Liver (tissue), 8 donors: ENCODE measurements at regions not wholly inside any gene's neighbourhood (a gene's known extent, or its start where the extent isn't known, plus 50 kb on each side); places are given as distances from the start of the nearest gene placed in this dataset.

Source experiments
- DNase-seq: peaks from one replicate; pipeline ENCODE4 v3.0.0-alpha.2; 2017; ENCODE audit warnings: low spot score
- H3K27ac ChIP-seq, 2 donors: one replicate each; pipeline ENCODE4 v1.7.0; 2013; ENCODE audit warnings: inconsistent platforms in 2 of 2, low read length in 2 of 2, control low read depth in 1 of 2, low read depth in 1 of 2, mild to moderate bottlenecking in 1 of 2
- H3K27me3 ChIP-seq, 4 donors: one replicate each; pipeline versions ENCODE4 v1.6.1 to v1.7.0; 2013; ENCODE audit warnings: low read length in 3 of 4, inconsistent platforms in 1 of 4, mild to moderate bottlenecking in 1 of 4, moderate library complexity in 1 of 4; ENCODE audit not compliant: control insufficient read depth in 4 of 4, insufficient read depth in 4 of 4
- H3K36me3 ChIP-seq, 4 donors: one replicate each; pipeline versions ENCODE4 v1.6.1 to v1.7.0; 2013; ENCODE audit warnings: low read length in 3 of 4, mild to moderate bottlenecking in 3 of 4, low read depth in 1 of 4, moderate library complexity in 1 of 4; ENCODE audit not compliant: control insufficient read depth in 4 of 4, insufficient read depth in 3 of 4
- H3K4me1 ChIP-seq, 4 donors: one replicate each; pipeline versions ENCODE4 v1.6.1 to v1.7.0; 2013; ENCODE audit warnings: low read length in 3 of 4, mild to moderate bottlenecking in 3 of 4, moderate library complexity in 1 of 4; ENCODE audit not compliant: control insufficient read depth in 4 of 4, insufficient read depth in 4 of 4
- H3K4me3 ChIP-seq, 3 donors: one replicate each; pipeline versions ENCODE4 v1.6.1 to v1.7.0; 2013; ENCODE audit warnings: low read length in 3 of 3, control low read depth in 1 of 3, low read depth in 1 of 3, mild to moderate bottlenecking in 1 of 3
- H3K9ac ChIP-seq, 2 donors: one replicate each; pipeline ENCODE4 v1.7.0; 2013; ENCODE audit warnings: low read length in 2 of 2, mild to moderate bottlenecking in 2 of 2, moderate library complexity in 2 of 2, control low read depth in 1 of 2, low read depth in 1 of 2
- H3K9me3 ChIP-seq, 4 donors: one replicate each; pipeline versions ENCODE4 v1.6.1 to v1.7.0; 2013; ENCODE audit warnings: low read length in 3 of 4; ENCODE audit not compliant: control insufficient read depth in 4 of 4
- EGR1 ChIP-seq, 2 donors: IDR thresholded peaks; 2 replicates each; pipeline ENCODE4 v1.6.1; 2016 to 2018; ENCODE audit warnings: antibody characterized with exemption in 2 of 2, low read depth in 2 of 2
- FOXA1 ChIP-seq: IDR thresholded peaks from 2 replicates; pipeline ENCODE4 v1.6.1; 2016; ENCODE audit warnings: antibody characterized with exemption
- HNF4A ChIP-seq, 2 donors: conservative IDR thresholded peaks; 2 replicates each; pipeline ENCODE4 v1.6.1; 2016; ENCODE audit warnings: antibody characterized with exemption in 2 of 2, mild to moderate bottlenecking in 2 of 2
- RAD21 ChIP-seq, 2 donors: IDR thresholded peaks; 2 replicates each; pipeline ENCODE4 v1.6.1; 2016; ENCODE audit warnings: antibody characterized with exemption in 2 of 2, mild to moderate bottlenecking in 2 of 2
- RXRA ChIP-seq, 2 donors: IDR thresholded peaks; 2 replicates each; pipeline ENCODE4 v1.6.1; 2017 to 2018; ENCODE audit warnings: antibody characterized with exemption in 2 of 2, mild to moderate bottlenecking in 1 of 2
- SP1 ChIP-seq: IDR thresholded peaks from 2 replicates; pipeline ENCODE4 v1.6.1; 2018; ENCODE audit warnings: antibody characterized with exemption, mild to moderate bottlenecking
- TAF1 ChIP-seq: conservative IDR thresholded peaks from 2 replicates; pipeline ENCODE4 v1.6.1; 2016; ENCODE audit warnings: antibody characterized with exemption, mild to moderate bottlenecking
- YY1 ChIP-seq: IDR thresholded peaks from 2 replicates; pipeline ENCODE4 v1.6.1; 2016; ENCODE audit warnings: antibody characterized with exemption, mild to moderate bottlenecking
- WGBS: extraction: QIAGEN DNeasy Blood & Tissue Kit; methylation state at CpG from one replicate; pipeline ENCODE4 v1.1.7; 2013; 5-methylcytosine and 5-hydroxymethylcytosine counted together
- TF ChIP-seq, protein P1 (sequence below): IDR thresholded peaks from 2 replicates; pipeline ENCODE4 v1.6.1; 2016; ENCODE audit warnings: antibody characterized with exemption
- TF ChIP-seq, protein P2 (sequence below): IDR thresholded peaks from 2 replicates; pipeline ENCODE4 v1.6.1; 2016; ENCODE audit warnings: antibody characterized with exemption, mild to moderate bottlenecking
- TF ChIP-seq, protein P3 (sequence below): fragments of 150-350 bp; IDR thresholded peaks from 2 replicates; pipeline ENCODE4 v1.5.1; 2017; ENCODE audit warnings: improper control_type of control experiment, low read depth, low read length; ENCODE audit not compliant: missing input control
- TF ChIP-seq, protein P4 (sequence below): IDR thresholded peaks from 2 replicates; pipeline ENCODE4 v1.6.1; 2016; ENCODE audit warnings: antibody characterized with exemption
- donor health status: healthy.
- donor health status: healthy.
- donor health status: healthy.
- donor health status: healthy.
- donor health status: healthy.

DNA sequence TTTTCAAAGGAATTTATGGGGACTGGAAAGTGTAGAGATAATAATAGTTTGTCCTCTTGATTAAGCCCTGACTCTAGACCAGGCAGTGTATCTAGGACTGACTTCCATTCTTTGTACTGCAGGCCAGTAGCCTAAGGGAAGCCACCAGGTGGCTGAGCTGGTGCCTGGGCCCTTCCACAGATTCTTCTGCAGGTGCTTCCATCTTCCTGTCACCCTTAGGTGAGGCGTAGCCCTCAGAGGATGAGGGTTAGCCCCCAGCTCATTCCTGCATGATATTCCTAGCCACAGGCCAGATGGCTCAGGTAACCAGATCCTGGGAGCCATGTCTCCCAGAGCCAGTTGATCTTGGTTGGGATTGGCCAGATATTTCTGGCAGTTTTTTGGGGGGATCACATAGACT lies 169.0 kb upstream of the IL12A start:
- 97% methylated on average over 1 of the region's 1 CpG for WGBS
- DNase-seq = no peak
- Histone ChIP-seq H3K4me3 (no peak overlapping the region), H3K36me3 (no peaks in the 10 kb centered on the region), H3K27me3 (no peaks in the 10 kb centered on the region), H3K27ac (no peak overlapping the region), H3K9me3 (no peaks in the 10 kb centered on the region), H3K4me1 (peaks cover 6 to 20% (median 14%) of the 10 kb centered on the region in 4 donors), H3K9ac (no peak overlapping the region)
- TF ChIP-seq, protein P1, sequence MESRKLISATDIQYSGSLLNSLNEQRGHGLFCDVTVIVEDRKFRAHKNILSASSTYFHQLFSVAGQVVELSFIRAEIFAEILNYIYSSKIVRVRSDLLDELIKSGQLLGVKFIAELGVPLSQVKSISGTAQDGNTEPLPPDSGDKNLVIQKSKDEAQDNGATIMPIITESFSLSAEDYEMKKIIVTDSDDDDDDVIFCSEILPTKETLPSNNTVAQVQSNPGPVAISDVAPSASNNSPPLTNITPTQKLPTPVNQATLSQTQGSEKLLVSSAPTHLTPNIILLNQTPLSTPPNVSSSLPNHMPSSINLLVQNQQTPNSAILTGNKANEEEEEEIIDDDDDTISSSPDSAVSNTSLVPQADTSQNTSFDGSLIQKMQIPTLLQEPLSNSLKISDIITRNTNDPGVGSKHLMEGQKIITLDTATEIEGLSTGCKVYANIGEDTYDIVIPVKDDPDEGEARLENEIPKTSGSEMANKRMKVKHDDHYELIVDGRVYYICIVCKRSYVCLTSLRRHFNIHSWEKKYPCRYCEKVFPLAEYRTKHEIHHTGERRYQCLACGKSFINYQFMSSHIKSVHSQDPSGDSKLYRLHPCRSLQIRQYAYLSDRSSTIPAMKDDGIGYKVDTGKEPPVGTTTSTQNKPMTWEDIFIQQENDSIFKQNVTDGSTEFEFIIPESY = no peak
- TF ChIP-seq SP1 (no peak), HNF4A (conservative IDR thresholded peaks at IDR 0.05) (no peak), YY1 (no peak), TAF1 (no peak), FOXA1 (no peak)

DNA sequence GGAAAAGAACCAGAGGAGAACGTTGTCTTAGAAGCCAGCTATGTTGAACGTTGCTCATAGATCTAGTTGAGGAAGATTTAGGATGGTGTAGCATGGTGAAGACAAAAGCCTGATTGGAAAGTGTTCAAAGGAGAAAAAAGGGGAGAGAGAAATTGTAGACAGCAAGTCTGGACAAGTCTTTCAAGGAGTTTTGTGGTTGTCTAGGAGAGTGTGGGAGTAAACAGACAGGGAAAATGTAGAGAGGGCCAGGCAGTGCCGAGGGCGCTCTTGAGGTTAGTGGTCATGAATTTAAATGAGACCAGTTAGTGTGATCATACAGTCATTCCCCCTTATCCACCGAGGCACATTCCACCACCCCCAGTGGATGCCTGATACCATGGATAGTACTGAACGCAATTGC lies 167.5 kb upstream of the IL12A start:
- Histone ChIP-seq H3K9ac (no peak overlapping the region), H3K4me3 (no peak overlapping the region), H3K9me3 (no peaks in the 10 kb centered on the region), H3K36me3 (no peaks in the 10 kb centered on the region), H3K27ac (no peak overlapping the region), H3K27me3 (no peaks in the 10 kb centered on the region), H3K4me1 (peaks cover 6 to 23% (median 14%) of the 10 kb centered on the region in 4 donors)
- 95% methylated on average over 6 of the region's 6 CpGs for WGBS
- no peak for DNase-seq
- TF ChIP-seq RAD21 (IDR thresholded peaks at IDR 0.05) = no peak

DNA sequence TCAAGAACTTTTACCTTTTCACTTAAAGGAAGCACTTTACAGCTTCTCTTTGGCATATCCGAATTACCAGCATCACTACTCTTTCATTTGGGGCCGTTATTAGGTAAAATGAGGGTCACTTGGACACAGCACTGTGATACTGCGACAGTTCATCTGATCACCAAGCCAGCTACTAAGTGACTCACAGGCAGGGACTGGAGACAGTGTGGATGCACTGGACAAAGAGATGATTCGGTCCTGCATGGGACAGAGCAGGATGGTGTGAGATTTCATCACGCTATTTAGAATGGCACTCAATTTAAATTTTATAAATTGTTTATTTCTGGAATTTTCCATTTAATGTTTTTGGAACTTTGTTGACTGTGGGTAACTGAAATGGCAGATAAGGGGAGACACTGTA lies 166.9 kb upstream of the IL12A start:
- Histone ChIP-seq H3K27ac (no peak overlapping the region), H3K27me3 (no peaks in the 10 kb centered on the region), H3K36me3 (no peaks in the 10 kb centered on the region), H3K4me1 (peaks cover 6 to 23% (median 14%) of the 10 kb centered on the region in 4 donors), H3K9me3 (no peaks in the 10 kb centered on the region), H3K4me3 (no peak overlapping the region), H3K9ac (no peak overlapping the region)
- no peak for DNase-seq
- TF ChIP-seq, protein P2, sequence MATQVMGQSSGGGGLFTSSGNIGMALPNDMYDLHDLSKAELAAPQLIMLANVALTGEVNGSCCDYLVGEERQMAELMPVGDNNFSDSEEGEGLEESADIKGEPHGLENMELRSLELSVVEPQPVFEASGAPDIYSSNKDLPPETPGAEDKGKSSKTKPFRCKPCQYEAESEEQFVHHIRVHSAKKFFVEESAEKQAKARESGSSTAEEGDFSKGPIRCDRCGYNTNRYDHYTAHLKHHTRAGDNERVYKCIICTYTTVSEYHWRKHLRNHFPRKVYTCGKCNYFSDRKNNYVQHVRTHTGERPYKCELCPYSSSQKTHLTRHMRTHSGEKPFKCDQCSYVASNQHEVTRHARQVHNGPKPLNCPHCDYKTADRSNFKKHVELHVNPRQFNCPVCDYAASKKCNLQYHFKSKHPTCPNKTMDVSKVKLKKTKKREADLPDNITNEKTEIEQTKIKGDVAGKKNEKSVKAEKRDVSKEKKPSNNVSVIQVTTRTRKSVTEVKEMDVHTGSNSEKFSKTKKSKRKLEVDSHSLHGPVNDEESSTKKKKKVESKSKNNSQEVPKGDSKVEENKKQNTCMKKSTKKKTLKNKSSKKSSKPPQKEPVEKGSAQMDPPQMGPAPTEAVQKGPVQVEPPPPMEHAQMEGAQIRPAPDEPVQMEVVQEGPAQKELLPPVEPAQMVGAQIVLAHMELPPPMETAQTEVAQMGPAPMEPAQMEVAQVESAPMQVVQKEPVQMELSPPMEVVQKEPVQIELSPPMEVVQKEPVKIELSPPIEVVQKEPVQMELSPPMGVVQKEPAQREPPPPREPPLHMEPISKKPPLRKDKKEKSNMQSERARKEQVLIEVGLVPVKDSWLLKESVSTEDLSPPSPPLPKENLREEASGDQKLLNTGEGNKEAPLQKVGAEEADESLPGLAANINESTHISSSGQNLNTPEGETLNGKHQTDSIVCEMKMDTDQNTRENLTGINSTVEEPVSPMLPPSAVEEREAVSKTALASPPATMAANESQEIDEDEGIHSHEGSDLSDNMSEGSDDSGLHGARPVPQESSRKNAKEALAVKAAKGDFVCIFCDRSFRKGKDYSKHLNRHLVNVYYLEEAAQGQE = no peak
- WGBS = 96% methylated on average over 5 of the region's 5 CpGs

DNA sequence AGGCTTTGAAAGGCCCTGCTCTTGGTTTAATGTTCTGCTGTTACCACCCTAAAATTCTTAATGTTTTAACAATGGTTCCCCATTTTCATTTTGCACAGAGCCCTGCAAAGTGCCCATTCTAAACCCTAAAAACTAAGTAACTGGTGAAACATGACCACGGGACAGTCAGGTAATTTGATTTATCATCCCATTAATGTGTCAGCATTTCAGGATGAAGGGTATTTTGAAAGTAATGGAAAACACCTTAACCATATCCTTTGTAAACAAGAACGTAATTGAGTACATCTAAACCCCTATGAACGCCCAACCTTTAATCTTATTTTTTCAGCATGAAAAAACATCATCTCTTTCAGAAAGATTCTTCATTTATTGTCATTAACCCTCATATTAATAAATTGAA lies 164.9 kb upstream of the IL12A start:
- no peaks in the 10 kb centered on the region for H3K36me3 ChIP-seq
- no peak overlapping the region for H3K9ac ChIP-seq
- no peak for DNase-seq
- H3K9me3 ChIP-seq = no peaks in the 10 kb centered on the region
- H3K4me1 ChIP-seq = peaks cover 1 to 10% (median 3%) of the 10 kb centered on the region in 4 donors
- H3K27me3 ChIP-seq = no peaks in the 10 kb centered on the region
- WGBS = 94% methylated on average over 3 of the region's 3 CpGs
- no peak overlapping the region for H3K4me3 ChIP-seq
- H3K27ac ChIP-seq = no peak overlapping the region
- TF ChIP-seq, protein P3, sequence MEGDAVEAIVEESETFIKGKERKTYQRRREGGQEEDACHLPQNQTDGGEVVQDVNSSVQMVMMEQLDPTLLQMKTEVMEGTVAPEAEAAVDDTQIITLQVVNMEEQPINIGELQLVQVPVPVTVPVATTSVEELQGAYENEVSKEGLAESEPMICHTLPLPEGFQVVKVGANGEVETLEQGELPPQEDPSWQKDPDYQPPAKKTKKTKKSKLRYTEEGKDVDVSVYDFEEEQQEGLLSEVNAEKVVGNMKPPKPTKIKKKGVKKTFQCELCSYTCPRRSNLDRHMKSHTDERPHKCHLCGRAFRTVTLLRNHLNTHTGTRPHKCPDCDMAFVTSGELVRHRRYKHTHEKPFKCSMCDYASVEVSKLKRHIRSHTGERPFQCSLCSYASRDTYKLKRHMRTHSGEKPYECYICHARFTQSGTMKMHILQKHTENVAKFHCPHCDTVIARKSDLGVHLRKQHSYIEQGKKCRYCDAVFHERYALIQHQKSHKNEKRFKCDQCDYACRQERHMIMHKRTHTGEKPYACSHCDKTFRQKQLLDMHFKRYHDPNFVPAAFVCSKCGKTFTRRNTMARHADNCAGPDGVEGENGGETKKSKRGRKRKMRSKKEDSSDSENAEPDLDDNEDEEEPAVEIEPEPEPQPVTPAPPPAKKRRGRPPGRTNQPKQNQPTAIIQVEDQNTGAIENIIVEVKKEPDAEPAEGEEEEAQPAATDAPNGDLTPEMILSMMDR = no peak
- TF ChIP-seq HNF4A (conservative IDR thresholded peaks at IDR 0.05) (no peak), EGR1 (IDR thresholded peaks at IDR 0.05; ENCODE audit: low read depth in 2 of 2) (no peak), RXRA (IDR thresholded peaks at IDR 0.05) (no peak)
- TF ChIP-seq, protein P4, sequence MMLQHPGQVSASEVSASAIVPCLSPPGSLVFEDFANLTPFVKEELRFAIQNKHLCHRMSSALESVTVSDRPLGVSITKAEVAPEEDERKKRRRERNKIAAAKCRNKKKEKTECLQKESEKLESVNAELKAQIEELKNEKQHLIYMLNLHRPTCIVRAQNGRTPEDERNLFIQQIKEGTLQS = no peak
- TF ChIP-seq, protein P2 = no peak
